Ovary (tissue), 7 donors: ENCODE measurements at regions not wholly inside any gene's neighbourhood (a gene's known extent, or its start where the extent isn't known, plus 50 kb on each side); places are given as distances from the start of the nearest gene placed in this dataset.

Source experiments
- DNase-seq, 5 donors: peaks; one replicate each; pipeline ENCODE4 v3.0.0-alpha.2; 2019 to 2020
- H3K27ac ChIP-seq, 2 donors: fragments of 200-600 bp; one replicate each; pipeline versions ENCODE4 v1.5.1 to v1.8.0; 2019 to 2022
- H3K27me3 ChIP-seq: fragments of 200-600 bp; one replicate; pipeline ENCODE4 v1.8.0; 2022
- H3K36me3 ChIP-seq: fragments of 200-600 bp; sonication (generic); one replicate; pipeline ENCODE4 v1.5.1; 2019
- H3K4me1 ChIP-seq: one replicate; pipeline ENCODE4 v1.8.1; 2013; ENCODE audit warnings: mild to moderate bottlenecking, moderate library complexity; ENCODE audit not compliant: insufficient read depth
- H3K4me3 ChIP-seq: fragments of 200-600 bp; sonication (generic); one replicate; pipeline ENCODE4 v1.5.1; 2017
- H3K9me3 ChIP-seq, 2 donors: fragments of 200-600 bp in 1 of 2; sonication (generic) in 1 of 2; one replicate each; pipeline versions ENCODE4 v1.5.1 to v1.8.1; 2013 to 2019; ENCODE audit warnings: mild to moderate bottlenecking in 1 of 2, moderate library complexity in 1 of 2
- CTCF ChIP-seq, 3 donors: fragments of 450-650 bp in 2 of 3; fragments of 200-600 bp in 1 of 3; IDR thresholded peaks; one replicate each; pipeline versions ENCODE4 v1.5.1 to v1.8.0; 2016 to 2022; ENCODE audit warnings: antibody characterized with exemption in 3 of 3, mild to moderate bottlenecking in 1 of 3
- EP300 ChIP-seq: sonication (generic); formaldehyde crosslinking; IDR thresholded peaks from one replicate; pipeline ENCODE4 v1.6.1; 2017; ENCODE audit warnings: antibody characterized with exemption
- POLR2A ChIP-seq: fragments of 450-650 bp; IDR thresholded peaks from one replicate; pipeline ENCODE4 v1.6.1; 2017; ENCODE audit warnings: antibody characterized with exemption, mild to moderate bottlenecking, moderate library complexity
- WGBS, 3 donors: extraction: QIAGEN DNeasy Blood & Tissue Kit in 1 of 3; methylation state at CpG; one replicate each; pipeline versions ENCODE4 v1.1.5 to v1.1.7; 2013 to 2017; 5-methylcytosine and 5-hydroxymethylcytosine counted together
- intact Hi-C, 4 donors: fragments of 100-400 bp; cut with DNase I; formaldehyde crosslinking; loops; one replicate each; pipeline versions ENCODE4 v1.11.0 to v1.15.1; 2022 to 2023
- donor health status: DM: no; HTN: no; CAD: no; lungs with moderate emphysema.
- donor health status: DM: no; HTN: no; CAD: no.
- donor health status: Bipolar disorder and iron deficiency.
- donor health status: DM: no; HTN: no; CAD: no.
- donor health status: DM: yes; HTN: yes; CAD: no.

DNA sequence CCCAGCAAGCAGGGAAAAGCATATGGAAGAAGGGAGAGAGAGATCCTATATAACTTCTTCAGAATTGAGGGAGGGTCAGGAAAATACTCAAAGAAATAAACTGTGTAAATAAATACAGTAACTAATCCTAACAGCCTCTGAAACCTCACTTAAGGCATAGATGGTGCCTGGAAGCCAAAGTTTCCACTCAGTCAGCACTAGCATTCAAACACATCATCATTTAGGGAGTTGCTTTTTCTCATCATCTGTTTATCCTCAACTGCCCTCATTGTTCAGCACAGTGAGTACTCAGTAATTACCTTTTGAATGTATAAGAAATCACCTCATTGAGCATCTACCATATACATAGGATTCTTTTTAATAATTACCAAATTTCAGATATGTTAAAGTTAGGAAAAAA, 262.9 kb downstream of the C1D start:
- H3K4me3 ChIP-seq, result no peak overlapping the region
- no peak overlapping the region for H3K27ac ChIP-seq
- H3K9me3 ChIP-seq, result no peaks in the 10 kb centered on the region
- no peaks in the 10 kb centered on the region for H3K4me1 ChIP-seq
- intact Hi-C loops, result no loop called here
- TF ChIP-seq POLR2A, result no peak
- no peak for TF ChIP-seq EP300
- TF ChIP-seq CTCF (IDR thresholded peaks at IDR 0.05), result no peak
- no peak for DNase-seq
- no peaks in the 10 kb centered on the region for H3K36me3 ChIP-seq
- H3K27me3 ChIP-seq, result no peaks in the 10 kb centered on the region

DNA sequence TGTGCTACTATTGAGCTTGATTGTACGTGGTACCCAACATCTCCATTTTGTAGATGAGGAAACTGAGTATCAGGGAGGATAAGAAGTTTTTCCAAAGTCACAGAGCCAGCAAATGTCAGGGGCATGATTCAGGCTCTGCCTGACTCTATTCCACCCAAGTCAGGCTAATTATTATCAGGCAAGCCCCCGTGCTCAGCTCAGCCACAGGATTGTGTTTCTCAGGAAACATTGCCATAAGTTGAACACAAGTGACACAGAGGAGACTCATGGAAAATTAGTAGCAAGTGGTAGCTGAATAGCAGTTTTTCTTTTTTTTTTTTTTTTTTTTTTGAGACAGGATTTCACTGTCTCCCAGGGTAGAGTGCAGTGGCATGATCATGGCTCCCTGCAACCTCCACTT, 260.5 kb downstream of the C1D start:
- no peaks in the 10 kb centered on the region for H3K4me1 ChIP-seq
- no peak for DNase-seq
- no peak overlapping the region for H3K27ac ChIP-seq
- WGBS, 3 donors, result 39 to 57% (median 44%) methylated on average over 2 of the region's 2 CpGs
- no peaks in the 10 kb centered on the region for H3K9me3 ChIP-seq
- intact Hi-C loops, result no loop called here
- no peaks in the 10 kb centered on the region for H3K36me3 ChIP-seq
- H3K4me3 ChIP-seq, result no peak overlapping the region
- no peak for TF ChIP-seq EP300
- no peak for TF ChIP-seq POLR2A
- TF ChIP-seq CTCF (IDR thresholded peaks at IDR 0.05), result no peak
- no peaks in the 10 kb centered on the region for H3K27me3 ChIP-seq

- WGBS, 3 donors, result 50 to 73% (median 50%) methylated on average over 2 of the region's 2 CpGs
- H3K27ac ChIP-seq, result no peak overlapping the region
- H3K4me1 ChIP-seq, result no peaks in the 10 kb centered on the region
- TF ChIP-seq CTCF (IDR thresholded peaks at IDR 0.05) (no peak), POLR2A (no peak), EP300 (no peak)
- no peaks in the 10 kb centered on the region for H3K27me3 ChIP-seq
- no peaks in the 10 kb centered on the region for H3K36me3 ChIP-seq
- H3K4me3 ChIP-seq, result no peak overlapping the region
- intact Hi-C loops, result no loop called here
- DNase-seq, result no peak
- no peaks in the 10 kb centered on the region for H3K9me3 ChIP-seq
Measured at GRCh38 chr2:67802824-67803223, 260.0 kb downstream of the C1D start.

- Histone ChIP-seq H3K4me1 (no peaks in the 10 kb centered on the region), H3K36me3 (no peaks in the 10 kb centered on the region), H3K27ac (no peak overlapping the region), H3K9me3 (no peaks in the 10 kb centered on the region), H3K4me3 (no peak overlapping the region), H3K27me3 (no peaks in the 10 kb centered on the region)
- no peak for DNase-seq
- 81 to 90% (median 89%) methylated on average over 1 of the region's 1 CpG for WGBS, 3 donors
- intact Hi-C loops, result no loop called here
- TF ChIP-seq CTCF (IDR thresholded peaks at IDR 0.05), result no peak
- no peak for TF ChIP-seq POLR2A
- no peak for TF ChIP-seq EP300
Measured at GRCh38 chr2:67806816-67807215, 256.0 kb downstream of the C1D start.

- H3K4me1 ChIP-seq, result no peaks in the 10 kb centered on the region
- H3K4me3 ChIP-seq, result no peak overlapping the region
- no peaks in the 10 kb centered on the region for H3K36me3 ChIP-seq
- intact Hi-C loops, result no loop called here
- H3K27ac ChIP-seq, result no peak overlapping the region
- no peaks in the 10 kb centered on the region for H3K9me3 ChIP-seq
- no peaks in the 10 kb centered on the region for H3K27me3 ChIP-seq
- TF ChIP-seq POLR2A (no peak), EP300 (no peak), CTCF (IDR thresholded peaks at IDR 0.05) (no peak)
- DNase-seq, result no peak
Measured at GRCh38 chr2:67808112-67808511, 254.7 kb downstream of the C1D start.
